ENCODE measurements at regions not wholly inside any gene's neighbourhood (a gene's known extent, or its start where the extent isn't known, plus 50 kb on each side); places are given as distances from the start of the nearest gene placed in this dataset.

- Histone ChIP-seq H3K4ac (ENCODE audit: low read depth, low read length) (no peak overlapping the region), H2BK12ac (ENCODE audit: low read length) (peak overlapping the region; percentile 25), H3K27ac (ENCODE audit: low read depth, low read length) (no peak overlapping the region), H4K12ac (ENCODE audit: low read depth, low read length) (no peak overlapping the region), H3K14ac (ENCODE audit: low read length) (no peak overlapping the region), H2AK5ac (ENCODE audit: low read length) (no peak overlapping the region), H2BK5ac (ENCODE audit: low read depth, low read length, poor library complexity) (no peak overlapping the region), H4K8ac (ENCODE audit: low read depth, low read length) (no peak overlapping the region), H3K79me1 (ENCODE audit: low read length) (peaks cover 6% of the 10 kb centered on the region), H3K36me3 (ENCODE audit: control insufficient read depth in 1 of 2, insufficient read depth in 2 of 2, low read length in 2 of 2) (no peaks in the 10 kb centered on the region), H3K4me1 (ENCODE audit: control insufficient read depth in 1 of 2, insufficient read depth in 2 of 2, low read length in 2 of 2) (peaks cover 7 to 11% of the 10 kb centered on the region in 2 experiments), H3K4me2 (ENCODE audit: low read length) (no peak overlapping the region), H3K18ac (ENCODE audit: low read length) (no peak overlapping the region), H2AFZ (ENCODE audit: insufficient read depth, low read length, poor library complexity) (no peak overlapping the region), H3K9me3 (ENCODE audit: insufficient read depth, low read depth, low read length) (peaks cover 3% of the 10 kb centered on the region), H3K4me3 (ENCODE audit: low read depth, low read length) (no peak overlapping the region), H3K79me2 (ENCODE audit: control insufficient read depth, insufficient read depth, low read length, poor library complexity) (no peaks in the 10 kb centered on the region), H3K23ac (ENCODE audit: low read length) (no peak overlapping the region), H4K91ac (ENCODE audit: low read depth, low read length) (no peak overlapping the region), H3K27me3 (ENCODE audit: insufficient read depth, low read length) (no peaks in the 10 kb centered on the region), H2BK120ac (ENCODE audit: insufficient read depth, low read length, poor library complexity) (no peak overlapping the region), H3K9ac (ENCODE audit: low read length) (no peak overlapping the region)
- WGBS (ENCODE audit: extremely low coverage, insufficient coverage, insufficient read length): no CpG with 5 or more reads among the region's 1 CpG
- DNase-seq: no peak
These were observed 83.9 kb upstream of the STT3B start for GRCh38 chr3:31448882-31449243.

DNA sequence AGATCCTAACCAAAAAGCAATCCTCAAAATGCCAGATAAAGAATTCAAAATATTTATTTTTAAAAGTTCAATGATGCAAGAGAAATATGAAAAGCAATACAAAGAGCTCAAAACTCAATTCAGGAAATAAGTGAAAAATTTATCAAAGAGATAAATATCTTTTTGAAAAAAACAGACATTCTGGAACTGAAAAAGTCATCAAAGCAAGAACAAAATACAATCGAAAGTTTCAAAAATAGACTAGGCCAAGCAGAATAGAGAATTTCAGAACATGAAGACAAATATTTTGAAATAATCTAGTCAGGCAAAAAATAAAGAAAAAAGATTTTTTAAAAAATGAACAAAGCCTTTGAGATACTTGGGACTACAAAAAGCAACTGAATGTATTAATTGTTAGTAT lies 83.4 kb upstream of the STT3B start:
- Histone ChIP-seq H3K4ac (ENCODE audit: low read depth, low read length) (no peak overlapping the region), H3K4me3 (ENCODE audit: low read depth, low read length) (no peak overlapping the region), H4K12ac (ENCODE audit: low read depth, low read length) (no peak overlapping the region), H3K4me2 (ENCODE audit: low read length) (no peak overlapping the region), H4K8ac (ENCODE audit: low read depth, low read length) (no peak overlapping the region), H2BK120ac (ENCODE audit: insufficient read depth, low read length, poor library complexity) (no peak overlapping the region), H3K18ac (ENCODE audit: low read length) (no peak overlapping the region), H3K4me1 (ENCODE audit: control insufficient read depth in 1 of 2, insufficient read depth in 2 of 2, low read length in 2 of 2) (peaks cover 7 to 9% of the 10 kb centered on the region in 2 experiments), H4K91ac (ENCODE audit: low read depth, low read length) (no peak overlapping the region), H3K27ac (ENCODE audit: low read depth, low read length) (no peak overlapping the region), H3K9me3 (ENCODE audit: insufficient read depth, low read depth, low read length) (peaks cover 3% of the 10 kb centered on the region), H3K79me1 (ENCODE audit: low read length) (peaks cover 6% of the 10 kb centered on the region), H3K23ac (ENCODE audit: low read length) (no peak overlapping the region), H3K36me3 (ENCODE audit: control insufficient read depth in 1 of 2, insufficient read depth in 2 of 2, low read length in 2 of 2) (no peaks in the 10 kb centered on the region), H3K9ac (ENCODE audit: low read length) (no peak overlapping the region), H3K79me2 (ENCODE audit: control insufficient read depth, insufficient read depth, low read length, poor library complexity) (no peaks in the 10 kb centered on the region), H3K14ac (ENCODE audit: low read length) (no peak overlapping the region), H3K27me3 (ENCODE audit: insufficient read depth, low read length) (no peaks in the 10 kb centered on the region), H2BK12ac (ENCODE audit: low read length) (no peak overlapping the region), H2AFZ (ENCODE audit: insufficient read depth, low read length, poor library complexity) (no peak overlapping the region), H2AK5ac (ENCODE audit: low read length) (no peak overlapping the region), H2BK5ac (ENCODE audit: low read depth, low read length, poor library complexity) (no peak overlapping the region)
- no CpG with 5 or more reads among the region's 1 CpG for WGBS (ENCODE audit: extremely low coverage, insufficient coverage, insufficient read length)
- no peak for DNase-seq

GRCh38 chr3:31450345-31450744 lies 82.4 kb upstream of the STT3B start:
- H3K4ac ChIP-seq (ENCODE audit: low read depth, low read length): no peak overlapping the region
- no peak overlapping the region for H3K18ac ChIP-seq (ENCODE audit: low read length)
- peaks cover under 1% of the 10 kb centered on the region for H3K79me1 ChIP-seq (ENCODE audit: low read length)
- H4K12ac ChIP-seq (ENCODE audit: low read depth, low read length): no peak overlapping the region
- H3K27ac ChIP-seq (ENCODE audit: low read depth, low read length): no peak overlapping the region
- H2BK12ac ChIP-seq (ENCODE audit: low read length): no peak overlapping the region
- no peaks in the 10 kb centered on the region for H3K36me3 ChIP-seq (ENCODE audit: control insufficient read depth in 1 of 2, insufficient read depth in 2 of 2, low read length in 2 of 2)
- H3K4me1 ChIP-seq (ENCODE audit: control insufficient read depth in 1 of 2, insufficient read depth in 2 of 2, low read length in 2 of 2): peaks cover 2% of the 10 kb centered on the region in 2 experiments
- H4K8ac ChIP-seq (ENCODE audit: low read depth, low read length): no peak overlapping the region
- no peak overlapping the region for H2BK120ac ChIP-seq (ENCODE audit: insufficient read depth, low read length, poor library complexity)
- H2AFZ ChIP-seq (ENCODE audit: insufficient read depth, low read length, poor library complexity): no peak overlapping the region
- H2AK5ac ChIP-seq (ENCODE audit: low read length): no peak overlapping the region
- H3K9ac ChIP-seq (ENCODE audit: low read length): no peak overlapping the region
- H4K91ac ChIP-seq (ENCODE audit: low read depth, low read length): no peak overlapping the region
- no peak overlapping the region for H2BK5ac ChIP-seq (ENCODE audit: low read depth, low read length, poor library complexity)
- H3K23ac ChIP-seq (ENCODE audit: low read length): no peak overlapping the region
- no peak overlapping the region for H3K4me2 ChIP-seq (ENCODE audit: low read length)
- H3K27me3 ChIP-seq (ENCODE audit: insufficient read depth, low read length): no peaks in the 10 kb centered on the region
- H3K9me3 ChIP-seq (ENCODE audit: insufficient read depth, low read depth, low read length): peaks cover 3% of the 10 kb centered on the region
- no peak for DNase-seq
- no peaks in the 10 kb centered on the region for H3K79me2 ChIP-seq (ENCODE audit: control insufficient read depth, insufficient read depth, low read length, poor library complexity)
- no peak overlapping the region for H3K14ac ChIP-seq (ENCODE audit: low read length)
- no peak overlapping the region for H3K4me3 ChIP-seq (ENCODE audit: low read depth, low read length)

GRCh38 chr3:31452495-31453106 lies 80.1 kb upstream of the STT3B start:
- no peak overlapping the region for H2AFZ ChIP-seq (ENCODE audit: insufficient read depth, low read length, poor library complexity)
- H3K18ac ChIP-seq (ENCODE audit: low read length): no peak overlapping the region
- H3K4me1 ChIP-seq (ENCODE audit: control insufficient read depth in 1 of 2, insufficient read depth in 2 of 2, low read length in 2 of 2): no peaks in the 10 kb centered on the region
- H3K14ac ChIP-seq (ENCODE audit: low read length): no peak overlapping the region
- no peak overlapping the region for H2BK5ac ChIP-seq (ENCODE audit: low read depth, low read length, poor library complexity)
- no CpG with 5 or more reads among the region's 24 CpGs for WGBS (ENCODE audit: extremely low coverage, insufficient coverage, insufficient read length)
- no peak overlapping the region for H2AK5ac ChIP-seq (ENCODE audit: low read length)
- no peak overlapping the region for H3K4me2 ChIP-seq (ENCODE audit: low read length)
- no peaks in the 10 kb centered on the region for H3K79me1 ChIP-seq (ENCODE audit: low read length)
- H3K79me2 ChIP-seq (ENCODE audit: control insufficient read depth, insufficient read depth, low read length, poor library complexity): no peaks in the 10 kb centered on the region
- H3K27ac ChIP-seq (ENCODE audit: low read depth, low read length): no peak overlapping the region
- H3K4ac ChIP-seq (ENCODE audit: low read depth, low read length): no peak overlapping the region
- no peaks in the 10 kb centered on the region for H3K36me3 ChIP-seq (ENCODE audit: control insufficient read depth in 1 of 2, insufficient read depth in 2 of 2, low read length in 2 of 2)
- no peak for DNase-seq
- H3K4me3 ChIP-seq (ENCODE audit: low read depth, low read length): no peak overlapping the region
- no peak overlapping the region for H2BK120ac ChIP-seq (ENCODE audit: insufficient read depth, low read length, poor library complexity)
- H3K9ac ChIP-seq (ENCODE audit: low read length): no peak overlapping the region
- H4K12ac ChIP-seq (ENCODE audit: low read depth, low read length): no peak overlapping the region
- H3K27me3 ChIP-seq (ENCODE audit: insufficient read depth, low read length): no peaks in the 10 kb centered on the region
- no peak overlapping the region for H4K8ac ChIP-seq (ENCODE audit: low read depth, low read length)
- H3K23ac ChIP-seq (ENCODE audit: low read length): no peak overlapping the region
- H2BK12ac ChIP-seq (ENCODE audit: low read length): no peak overlapping the region
- H4K91ac ChIP-seq (ENCODE audit: low read depth, low read length): no peak overlapping the region
- H3K9me3 ChIP-seq (ENCODE audit: insufficient read depth, low read depth, low read length): peaks cover 3% of the 10 kb centered on the region

All from trophoblast cell (in vitro differentiated cells and primary cell).